A204.1 (cell line): ENCODE measurements at regions not wholly inside any gene's neighbourhood (a gene's known extent, or its start where the extent isn't known, plus 50 kb on each side); places are given as distances from the start of the nearest gene placed in this dataset.
"Not testable (repeated sequence)": the region's sequence is repeated elsewhere in the genome, so short reads cannot be mapped to it uniquely, and the experiment has no call there.

Experiments
- FAIRE-seq: peaks from 2 replicates; lab custom pipeline; 2012; peaks lifted over from hg19 to GRCh38; lab: Jason Lieb, UNC

GRCh38 chr18:14460364-14460763 lies 83.0 kb downstream of the POTEC start:
- not testable (repeated sequence) for FAIRE-seq

GRCh38 chr18:14459826-14460225 lies 83.6 kb downstream of the POTEC start:
- FAIRE-seq: not testable (repeated sequence)

- FAIRE-seq: not testable (repeated sequence)
Measured at GRCh38 chr18:14458009-14458945, 85.1 kb downstream of the POTEC start.

GRCh38 chr18:14450637-14451009 lies 92.8 kb downstream of the POTEC start:
- not testable (repeated sequence) for FAIRE-seq

GRCh38 chr18:14449995-14450636 lies 93.3 kb downstream of the POTEC start:
- not testable (repeated sequence) for FAIRE-seq

- not testable (repeated sequence) for FAIRE-seq
Measured at GRCh38 chr18:14449062-14449461, 94.3 kb downstream of the POTEC start.

- FAIRE-seq: not testable (repeated sequence)
Measured at GRCh38 chr18:14447715-14448114, 95.7 kb downstream of the POTEC start.

GRCh38 chr18:14435460-14435859 lies 107.9 kb downstream of the POTEC start:
- not testable (repeated sequence) for FAIRE-seq

- FAIRE-seq: not testable (repeated sequence)
Measured at GRCh38 chr18:14432371-14432770, 111.0 kb downstream of the POTEC start.

GRCh38 chr18:14431031-14431521 lies 112.3 kb downstream of the POTEC start:
- not testable (repeated sequence) for FAIRE-seq

GRCh38 chr18:14415806-14416205 lies 127.6 kb downstream of the POTEC start:
- FAIRE-seq: not testable (repeated sequence)

GRCh38 chr18:14415399-14415798 lies 128.0 kb downstream of the POTEC start:
- FAIRE-seq: not testable (repeated sequence)

- not testable (repeated sequence) for FAIRE-seq
Measured at GRCh38 chr18:14395533-14395932, 147.9 kb downstream of the POTEC start.

- not testable (repeated sequence) for FAIRE-seq
Measured at GRCh38 chr18:14393563-14394103, 149.8 kb downstream of the POTEC start.

- FAIRE-seq: not testable (repeated sequence)
Measured at GRCh38 chr18:14392604-14393003, 150.8 kb downstream of the POTEC start.

- not testable (repeated sequence) for FAIRE-seq
Measured at GRCh38 chr18:14384961-14385360, 158.4 kb downstream of the POTEC start.

GRCh38 chr18:14382666-14383065 lies 160.7 kb downstream of the POTEC start:
- not testable (repeated sequence) for FAIRE-seq

- FAIRE-seq: not testable (repeated sequence)
Measured at GRCh38 chr18:14379489-14379888, 163.9 kb downstream of the POTEC start.

GRCh38 chr18:14378376-14378775 lies 165.0 kb downstream of the POTEC start:
- FAIRE-seq: not testable (repeated sequence)

GRCh38 chr18:14361346-14361745 lies 182.1 kb downstream of the POTEC start:
- FAIRE-seq: not testable (repeated sequence)

- not testable (repeated sequence) for FAIRE-seq
Measured at GRCh38 chr18:14357553-14358297, 185.7 kb downstream of the POTEC start.

- FAIRE-seq: not testable (repeated sequence)
Measured at GRCh38 chr18:14342170-14342569, 201.2 kb downstream of the POTEC start.
